GM12891 (cell line): ENCODE measurements at regions not wholly inside any gene's neighbourhood (a gene's known extent, or its start where the extent isn't known, plus 50 kb on each side); places are given as distances from the start of the nearest gene placed in this dataset.

ENCODE experiments used
- DNase-seq: peaks from one replicate; pipeline ENCODE4 v3.0.0; 2011; ENCODE audit warnings: low spot score; ENCODE audit not compliant: insufficient read length
- FAIRE-seq: peaks from 2 replicates; lab custom pipeline; 2011; peaks lifted over from hg19 to GRCh38; lab: Jason Lieb, UNC
- PAX5 ChIP-seq: IDR thresholded peaks from 2 replicates; pipeline ENCODE4 v1.6.1; 2011; ENCODE audit warnings: low read length, moderate library complexity, mild to moderate bottlenecking; ENCODE audit not compliant: insufficient read depth, severe bottlenecking
- POLR2A ChIP-seq: IDR thresholded peaks from 2 replicates; pipeline ENCODE4 v1.6.1; 2011; ENCODE audit warnings: low read depth, low read length, control low read depth
- POLR2AphosphoS5 ChIP-seq: IDR thresholded peaks from 2 replicates; pipeline ENCODE4 v1.6.1; 2011; ENCODE audit warnings: low read depth, low read length, control low read depth
- POU2F2 ChIP-seq: IDR thresholded peaks from 2 replicates; pipeline ENCODE4 v1.6.1; 2011; ENCODE audit warnings: low read depth, mild to moderate bottlenecking, control low read depth, low read length, moderate library complexity
- SPI1 ChIP-seq: IDR thresholded peaks from 2 replicates; pipeline ENCODE4 v1.6.1; 2011; ENCODE audit warnings: low read depth, low read length, control low read depth
- TAF1 ChIP-seq: IDR thresholded peaks from 2 replicates; pipeline ENCODE4 v1.6.1; 2011; ENCODE audit warnings: low read depth, low read length, control low read depth

DNA sequence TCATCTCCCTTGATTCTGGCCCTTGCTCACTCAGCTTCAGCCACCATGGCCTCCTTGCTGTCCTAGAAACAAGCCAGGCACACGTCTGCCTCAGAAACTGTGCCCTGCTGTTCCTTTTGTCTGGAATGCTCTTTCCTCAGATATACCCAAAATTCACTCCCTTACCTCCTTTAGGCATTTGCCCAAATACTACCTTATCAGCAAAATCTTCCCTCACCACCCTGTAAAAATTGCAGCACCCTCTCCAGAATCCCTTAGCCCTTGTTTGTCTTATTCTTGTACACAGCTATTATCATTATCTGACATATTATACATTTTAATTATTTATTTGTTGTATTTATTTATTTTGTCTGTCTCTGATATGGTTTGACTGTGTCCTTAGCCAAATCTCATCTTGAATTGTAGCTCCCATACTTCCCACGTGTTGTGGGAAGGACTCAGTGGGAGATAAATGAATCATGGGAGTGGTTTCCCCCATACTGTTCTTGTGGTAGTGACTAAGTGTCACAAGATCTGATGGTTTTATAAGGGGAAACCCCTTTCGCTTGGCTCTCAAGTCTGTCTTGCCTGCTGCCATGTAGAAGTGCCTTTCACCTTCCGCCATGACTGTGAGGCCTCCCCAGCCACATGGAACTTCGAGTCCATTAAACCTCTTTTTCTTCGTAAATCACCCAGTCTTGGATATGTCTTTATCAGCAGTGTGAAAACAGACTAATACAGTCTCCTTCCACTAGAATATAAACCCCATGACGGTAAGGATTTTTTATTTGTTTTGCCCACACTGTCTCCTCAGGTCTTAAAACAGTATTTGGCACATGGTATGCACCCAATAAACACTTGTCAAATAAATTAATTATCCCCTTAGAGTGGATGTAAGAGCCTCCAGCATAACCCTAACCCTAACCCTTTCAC lies 60.0 kb upstream of the STT3B start:
- no peak for TF ChIP-seq POLR2A
- TF ChIP-seq TAF1, result no peak
- no peak for TF ChIP-seq POU2F2
- TF ChIP-seq PAX5, result no peak
- no peak for TF ChIP-seq POLR2AphosphoS5
- no peak for TF ChIP-seq SPI1
- no peak for FAIRE-seq

DNA sequence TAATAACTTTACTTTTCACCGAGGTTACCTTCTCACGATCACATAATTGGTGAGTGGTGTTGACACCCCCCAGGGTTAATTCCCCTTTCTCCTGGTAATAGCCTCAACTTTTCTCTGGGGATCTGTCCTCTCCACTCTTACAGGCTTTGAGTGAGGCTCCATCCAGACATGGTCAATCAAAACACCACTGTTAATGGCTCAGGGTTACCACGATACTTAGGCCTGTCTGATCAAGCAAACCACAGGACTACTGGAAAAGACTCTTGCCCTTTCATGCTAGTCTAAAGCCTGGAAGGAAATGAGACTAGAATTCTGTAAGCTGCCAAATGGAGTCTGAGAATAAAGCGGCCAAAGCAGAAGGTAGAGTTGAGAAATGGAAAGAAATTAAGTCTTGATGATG lies 56.5 kb upstream of the STT3B start:
- no peak for TF ChIP-seq POLR2A
- no peak for TF ChIP-seq PAX5
- TF ChIP-seq SPI1, result no peak
- TF ChIP-seq POLR2AphosphoS5, result no peak
- TF ChIP-seq POU2F2, result no peak
- no peak for TF ChIP-seq TAF1
- DNase-seq (no peak), FAIRE-seq (no peak)

More for the DNA sequence above, 60.0 kb upstream of the STT3B start:
- DNase-seq, result no peak

DNA sequence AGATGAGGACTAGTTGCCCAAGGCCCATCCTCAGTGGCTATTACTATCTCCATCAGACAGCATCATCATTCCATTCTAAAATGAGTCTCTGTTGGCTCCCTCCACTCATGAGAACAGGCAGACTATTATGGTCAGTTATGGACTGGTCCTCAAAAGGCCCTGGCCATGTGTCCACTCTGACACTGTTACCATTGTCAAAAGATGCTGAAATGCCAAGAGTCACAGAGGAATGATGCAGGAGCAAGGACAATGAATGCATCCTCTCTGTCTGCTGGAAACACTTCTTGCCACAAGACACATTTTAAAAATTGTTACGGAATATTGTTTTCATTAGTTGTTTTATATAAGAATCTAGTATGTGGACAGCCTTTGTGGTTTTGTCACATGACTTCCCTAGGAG lies 53.3 kb upstream of the STT3B start:
- FAIRE-seq, result no peak
- DNase-seq, result no peak
- TF ChIP-seq POLR2AphosphoS5 (no peak), TAF1 (no peak), SPI1 (no peak), POLR2A (no peak), POU2F2 (no peak), PAX5 (no peak)

DNA sequence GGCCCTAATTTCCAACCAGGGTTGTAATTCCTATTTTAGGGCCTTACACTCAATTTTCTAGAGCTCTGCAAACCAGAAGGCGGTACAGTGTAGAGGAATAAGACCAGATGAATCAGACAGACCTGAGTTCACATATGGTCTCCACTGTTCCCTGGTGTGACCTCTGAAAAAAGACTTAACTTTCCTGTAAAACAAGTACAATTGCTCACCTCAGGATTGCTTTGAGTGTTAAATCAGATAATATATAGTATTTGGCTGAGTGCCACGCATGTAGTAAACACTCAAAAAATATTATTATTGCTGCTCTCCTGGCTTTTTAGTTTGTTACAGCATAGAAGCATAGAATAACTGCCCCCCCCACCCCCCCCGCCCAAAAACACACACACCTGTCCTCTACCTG lies 51.0 kb upstream of the STT3B start:
- FAIRE-seq, result no peak
- no peak for DNase-seq
- TF ChIP-seq PAX5 (no peak), POLR2AphosphoS5 (no peak), TAF1 (no peak), POLR2A (no peak), POU2F2 (no peak), SPI1 (no peak)

DNA sequence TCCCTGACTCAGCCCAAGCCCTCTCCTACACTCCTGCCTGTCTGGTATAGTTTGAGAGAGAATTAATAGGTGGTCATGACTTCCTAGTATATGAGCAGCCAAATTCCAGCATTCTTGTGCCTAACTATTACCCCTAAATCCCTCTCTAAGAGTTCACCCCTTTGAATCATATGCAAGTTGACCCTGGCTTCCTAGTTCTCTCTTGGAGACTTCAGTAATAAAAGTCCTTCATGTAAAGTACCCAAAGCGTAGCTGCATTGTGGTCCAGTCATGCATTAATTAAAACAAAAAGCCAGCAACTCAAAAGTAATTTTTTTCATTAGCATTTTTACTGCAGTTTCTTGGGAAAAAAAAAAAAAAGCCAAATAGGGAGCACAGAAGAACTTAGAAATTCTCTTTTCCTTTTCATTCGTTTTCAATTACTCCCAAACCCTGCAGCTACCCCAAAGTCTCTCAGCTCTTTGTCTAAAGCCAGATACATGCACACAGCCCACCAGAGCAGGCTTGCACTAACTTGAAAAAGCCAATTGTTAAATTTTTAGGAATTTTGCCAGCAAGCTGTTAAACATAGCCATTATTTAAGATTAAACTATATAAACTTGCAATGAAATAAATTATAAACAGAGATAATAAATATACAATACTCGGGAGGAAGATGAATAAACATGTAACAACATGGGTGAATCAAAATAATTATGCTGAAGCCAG lies 50.1 kb upstream of the STT3B start:
- no peak for FAIRE-seq
- TF ChIP-seq POLR2A (no peak), TAF1 (no peak), POLR2AphosphoS5 (no peak), PAX5 (no peak), POU2F2 (no peak), SPI1 (no peak)
- no peak for DNase-seq
